Activated CD4-positive, alpha-beta memory T cell treated with anti-CD3 and anti-CD28 coated beads for 36 hours (primary cell): ENCODE measurements at regions not wholly inside any gene's neighbourhood (a gene's known extent, or its start where the extent isn't known, plus 50 kb on each side); places are given as distances from the start of the nearest gene placed in this dataset.
"Not testable (repeated sequence)": the region's sequence is repeated elsewhere in the genome, so short reads cannot be mapped to it uniquely, and the experiment has no call there.

Source experiments
- CTCF ChIA-PET: fragments of 350-600 bp; sonication (Branson Sonifier 250); formaldehyde crosslinking; loops from one replicate; lab custom pipeline; 2021; ENCODE audit warnings: antibody characterized with exemption, inconsistent platforms; lab: Charles Lee
- POLR2A ChIA-PET: fragments of 350-600 bp; sonication (Branson Sonifier 250); formaldehyde crosslinking; loops from one replicate; lab custom pipeline; 2021; ENCODE audit warnings: antibody characterized with exemption; lab: Charles Lee
- DNase-seq: peaks from one replicate; pipeline ENCODE4 v3.0.0-alpha.2; 2020
- H3K27ac Mint-ChIP-seq: one replicate; pipeline ENCODE4 v1.8.0; 2021; ENCODE audit warnings: mixed read lengths
- H3K27me3 Mint-ChIP-seq: one replicate; pipeline ENCODE4 v1.8.0; 2021; ENCODE audit warnings: mixed read lengths
- H3K36me3 Mint-ChIP-seq: one replicate; pipeline ENCODE4 v1.8.0; 2021; ENCODE audit warnings: mixed read lengths
- H3K4me1 Mint-ChIP-seq: one replicate; pipeline ENCODE4 v1.8.0; 2021; ENCODE audit warnings: low read depth, mixed read lengths
- H3K4me3 Mint-ChIP-seq: one replicate; pipeline ENCODE4 v1.8.0; 2021; ENCODE audit warnings: mild to moderate bottlenecking, mixed read lengths
- H3K9me3 Mint-ChIP-seq: one replicate; pipeline ENCODE4 v1.8.0; 2021; ENCODE audit warnings: mixed read lengths
- intact Hi-C: fragments of 100-400 bp; cut with micrococcal nuclease; formaldehyde crosslinking; loops from one replicate; pipeline ENCODE4 v1.15.1; 2023

DNA sequence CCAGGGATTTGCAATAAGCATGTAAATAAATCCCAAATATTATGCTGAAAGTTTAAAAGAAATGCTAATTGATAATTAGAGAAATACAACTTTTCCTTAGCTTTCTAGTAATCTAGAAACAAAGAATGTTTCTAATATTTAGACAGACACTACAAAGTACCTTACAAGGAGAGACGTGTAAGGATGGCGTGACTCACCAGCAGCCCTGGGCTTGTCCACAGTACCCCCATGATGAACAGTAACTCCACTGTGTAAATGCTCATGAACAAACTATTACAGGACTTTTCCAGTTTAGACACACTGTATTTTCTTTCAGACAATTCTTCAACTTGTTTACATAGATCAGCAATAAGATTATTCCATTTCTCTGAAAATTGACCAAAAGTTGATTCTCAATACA lies 138.9 kb upstream of the KCTD7 start:
- H3K9me3 Mint-ChIP-seq, H3K4me3 Mint-ChIP-seq, POLR2A ChIA-PET, CTCF ChIA-PET, H3K27me3 Mint-ChIP-seq, H3K4me1 Mint-ChIP-seq, H3K36me3 Mint-ChIP-seq, H3K27ac Mint-ChIP-seq, DNase-seq: not testable (repeated sequence)
- intact Hi-C loops, result loop anchor here (5.0 to 10.0 kb wide), 2 partner anchors 507 to 815 kb away; partner anchors contain the start of gene GUSB

DNA sequence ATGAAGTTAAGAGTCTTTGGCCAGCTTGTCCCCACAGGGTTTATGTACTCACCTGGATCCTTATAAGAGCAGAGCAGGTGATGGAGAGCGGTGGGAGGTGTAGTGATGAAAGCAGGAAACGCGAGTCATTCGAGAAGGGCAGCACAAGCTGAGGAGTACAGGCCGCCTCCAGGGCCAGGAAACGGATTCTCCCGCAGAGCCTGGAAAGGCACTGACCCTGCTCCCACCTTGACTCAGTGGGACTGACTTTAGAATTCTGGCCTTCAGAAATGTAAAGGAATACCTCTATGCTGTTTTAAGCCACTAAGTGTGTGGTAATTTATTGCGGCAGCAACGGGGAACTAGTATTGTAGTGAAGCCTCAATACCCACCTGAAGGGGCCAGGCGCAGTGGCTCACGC lies 137.7 kb upstream of the KCTD7 start:
- intact Hi-C loops, result loop anchor here (5.0 to 10.0 kb wide), 2 partner anchors 509 to 814 kb away; partner anchors contain the start of gene GUSB
- H3K27ac Mint-ChIP-seq, H3K36me3 Mint-ChIP-seq: not testable (repeated sequence)

DNA sequence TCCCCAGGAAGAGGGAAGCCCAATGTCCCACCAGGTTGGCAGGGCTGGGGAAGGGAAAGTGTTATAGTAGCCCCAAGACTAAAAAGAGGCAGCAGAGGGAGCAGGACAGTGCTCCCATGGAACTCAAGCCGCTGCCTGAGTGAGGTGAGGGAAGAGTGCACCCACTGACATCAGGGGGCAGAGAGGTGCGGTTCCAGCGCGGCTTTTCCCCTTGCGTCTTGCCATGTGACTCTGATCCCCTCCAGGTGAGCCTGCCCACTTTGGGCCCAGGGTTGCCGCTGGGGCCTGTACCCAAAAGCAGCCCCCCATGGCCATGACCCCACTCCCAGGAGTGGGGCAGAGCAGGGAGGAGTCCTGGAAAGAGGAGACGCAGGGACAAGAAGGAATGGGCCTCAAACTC lies 136.3 kb upstream of the KCTD7 start:
- Mint-ChIP-seq H3K27ac (peak overlapping the region; percentile 38), H3K4me3 (peak overlapping the region; percentile 85), H3K4me1 (peaks cover 13% of the 10 kb centered on the region)
- not testable (repeated sequence) for H3K27me3 Mint-ChIP-seq, H3K9me3 Mint-ChIP-seq, DNase-seq, H3K36me3 Mint-ChIP-seq
- POLR2A ChIA-PET, result interaction anchor here (0.6 to 1.7 kb wide), 2 partner anchors 79 to 378 kb away, joined by 3 to 10 read pairs; no protein-coding TSS in a partner anchor
- CTCF ChIA-PET, result interaction anchor here (0.6 to 0.9 kb wide), 2 partner anchors 79 to 738 kb away, joined by 3 read pairs; no protein-coding TSS in a partner anchor
- intact Hi-C loops, result loop anchor here (2.0 to 10.0 kb wide), 3 partner anchors 504 to 812 kb away; partner anchors contain the start of genes GUSB and TYW1

More for the DNA sequence above, 137.7 kb upstream of the KCTD7 start:
- H3K9me3 Mint-ChIP-seq, H3K4me3 Mint-ChIP-seq, H3K27me3 Mint-ChIP-seq, POLR2A ChIA-PET, DNase-seq, CTCF ChIA-PET: not testable (repeated sequence)
- H3K4me1 Mint-ChIP-seq, result peaks cover 13% of the 10 kb centered on the region

DNA sequence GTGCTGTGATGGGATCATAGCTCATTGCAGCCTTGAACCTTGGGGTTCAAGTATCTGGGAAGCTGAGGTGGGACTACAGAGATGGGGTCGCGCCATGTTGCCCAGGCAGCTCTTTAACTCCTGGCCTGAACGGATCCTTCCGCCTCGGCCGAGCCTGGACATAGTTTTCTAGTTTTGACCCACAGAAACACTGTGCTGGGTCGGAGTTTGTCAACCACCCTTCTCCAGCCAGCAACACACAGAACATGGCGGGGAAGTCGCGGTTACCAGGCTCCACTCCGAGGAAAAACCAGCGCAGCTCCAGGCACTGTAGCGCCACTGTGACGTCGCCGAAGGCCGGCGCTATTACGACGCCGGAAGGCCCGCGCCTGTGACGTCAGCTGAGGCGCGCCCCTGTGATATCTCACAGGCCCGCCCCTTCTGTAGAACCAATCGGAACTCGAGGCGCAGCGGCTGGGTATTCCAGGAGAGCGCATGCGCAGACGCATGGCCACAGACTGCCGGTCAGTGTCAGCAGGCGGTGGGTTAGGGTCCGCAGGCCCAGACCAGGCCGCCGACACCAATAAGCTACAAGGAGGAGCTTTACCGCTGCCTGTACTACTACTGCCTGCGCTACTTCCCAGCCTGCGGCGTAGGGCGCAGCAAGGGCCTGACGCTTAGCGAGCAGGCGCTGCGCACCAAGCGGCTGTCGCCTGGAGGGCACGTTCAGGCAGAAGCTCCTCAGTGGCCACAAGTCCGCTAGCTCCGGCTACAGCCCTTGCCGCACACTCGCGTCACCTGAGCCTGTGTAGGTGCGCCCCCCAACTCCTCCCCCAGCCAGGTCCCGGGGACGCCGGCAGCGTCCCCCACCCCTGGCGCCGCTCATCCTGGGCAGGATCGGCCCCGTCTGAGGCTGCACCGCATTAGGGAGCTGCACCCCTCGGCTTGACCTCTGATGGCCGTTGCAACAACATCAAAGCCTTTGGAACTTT lies 135.2 kb upstream of the KCTD7 start:
- POLR2A ChIA-PET, result interaction anchor here (0.6 to 1.7 kb wide), 4 partner anchors 80 to 463 kb away, joined by 3 to 10 read pairs (median 3); no protein-coding TSS in a partner anchor

DNA sequence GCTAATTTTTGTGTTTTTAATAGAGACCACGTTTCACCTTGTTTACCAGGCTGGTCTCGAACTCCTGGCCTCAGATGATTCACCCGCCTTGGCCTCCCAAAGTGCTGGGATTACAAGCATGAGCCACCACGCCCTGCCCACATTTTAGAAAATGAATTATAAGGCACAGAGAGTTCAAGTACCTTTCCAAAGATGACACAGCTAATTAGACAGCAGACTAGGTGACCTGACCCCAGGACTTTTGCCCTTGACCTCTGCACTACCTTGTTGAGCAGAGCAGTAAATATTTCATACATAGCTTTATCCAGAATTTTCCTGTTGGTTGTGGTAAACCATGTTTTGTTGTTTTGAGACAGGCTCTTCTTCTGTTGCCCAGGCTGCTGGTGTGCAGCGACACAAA lies 131.3 kb upstream of the KCTD7 start:
- CTCF ChIA-PET, result no interaction called here
- Mint-ChIP-seq H3K27me3 (no peaks in the 10 kb centered on the region), H3K36me3 (no peaks in the 10 kb centered on the region), H3K4me1 (peaks cover 12% of the 10 kb centered on the region), H3K27ac (no peak overlapping the region), H3K4me3 (no peak overlapping the region), H3K9me3 (no peaks in the 10 kb centered on the region)
- DNase-seq, result no peak
- intact Hi-C loops, result loop anchor here (10.0 kb wide), 1 partner anchor 807 kb away; no protein-coding TSS in a partner anchor
- POLR2A ChIA-PET, result no interaction called here

More for the DNA sequence above, 135.2 kb upstream of the KCTD7 start:
- peak; percentile 97 for DNase-seq
- H3K27me3 Mint-ChIP-seq, result no peaks in the 10 kb centered on the region
- H3K9me3 Mint-ChIP-seq, result no peaks in the 10 kb centered on the region
- peak overlapping the region; percentile 91 for H3K27ac Mint-ChIP-seq
- peaks cover 13% of the 10 kb centered on the region for H3K4me1 Mint-ChIP-seq
- H3K4me3 Mint-ChIP-seq, result peak overlapping the region; percentile 85
- intact Hi-C loops, result loop anchor here (1.0 to 10.0 kb wide), 5 partner anchors 80 to 811 kb away; partner anchors contain the start of genes GUSB and TYW1
- no peaks in the 10 kb centered on the region for H3K36me3 Mint-ChIP-seq
- CTCF ChIA-PET, result interaction anchor here (0.6 to 1.9 kb wide), 5 partner anchors 9 to 739 kb away, joined by 3 to 9 read pairs (median 3); no protein-coding TSS in a partner anchor

DNA sequence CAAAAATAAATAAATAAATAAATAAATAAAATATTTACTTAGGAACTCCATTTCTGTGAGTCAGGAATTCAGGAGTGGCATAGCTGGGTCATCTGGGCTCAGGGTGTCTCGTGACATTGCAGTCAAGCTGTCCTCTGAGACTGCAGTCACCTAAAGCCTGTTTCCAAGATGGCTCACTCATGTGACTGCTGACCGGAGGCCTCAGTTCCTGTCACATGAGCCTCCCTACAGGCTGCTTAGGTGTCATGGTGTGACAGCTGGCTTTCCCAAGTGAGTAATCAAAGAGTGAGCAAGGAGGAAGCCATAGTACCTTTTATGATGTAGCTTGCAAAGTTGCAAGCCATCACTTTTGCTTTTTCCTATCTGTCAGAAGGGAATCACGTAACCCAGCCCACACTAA lies 128.6 kb upstream of the KCTD7 start:
- Mint-ChIP-seq H3K27ac (no peak overlapping the region), H3K4me3 (no peak overlapping the region), H3K9me3 (no peaks in the 10 kb centered on the region), H3K27me3 (no peaks in the 10 kb centered on the region), H3K4me1 (peaks cover 4% of the 10 kb centered on the region), H3K36me3 (no peaks in the 10 kb centered on the region)
- ChIA-PET CTCF (no interaction called here), POLR2A (interaction anchor here (0.6 kb wide), 1 partner anchor 52 kb away, joined by 3 read pairs; no protein-coding TSS in a partner anchor)
- peak; percentile 48 for DNase-seq
- intact Hi-C loops, result no loop called here

DNA sequence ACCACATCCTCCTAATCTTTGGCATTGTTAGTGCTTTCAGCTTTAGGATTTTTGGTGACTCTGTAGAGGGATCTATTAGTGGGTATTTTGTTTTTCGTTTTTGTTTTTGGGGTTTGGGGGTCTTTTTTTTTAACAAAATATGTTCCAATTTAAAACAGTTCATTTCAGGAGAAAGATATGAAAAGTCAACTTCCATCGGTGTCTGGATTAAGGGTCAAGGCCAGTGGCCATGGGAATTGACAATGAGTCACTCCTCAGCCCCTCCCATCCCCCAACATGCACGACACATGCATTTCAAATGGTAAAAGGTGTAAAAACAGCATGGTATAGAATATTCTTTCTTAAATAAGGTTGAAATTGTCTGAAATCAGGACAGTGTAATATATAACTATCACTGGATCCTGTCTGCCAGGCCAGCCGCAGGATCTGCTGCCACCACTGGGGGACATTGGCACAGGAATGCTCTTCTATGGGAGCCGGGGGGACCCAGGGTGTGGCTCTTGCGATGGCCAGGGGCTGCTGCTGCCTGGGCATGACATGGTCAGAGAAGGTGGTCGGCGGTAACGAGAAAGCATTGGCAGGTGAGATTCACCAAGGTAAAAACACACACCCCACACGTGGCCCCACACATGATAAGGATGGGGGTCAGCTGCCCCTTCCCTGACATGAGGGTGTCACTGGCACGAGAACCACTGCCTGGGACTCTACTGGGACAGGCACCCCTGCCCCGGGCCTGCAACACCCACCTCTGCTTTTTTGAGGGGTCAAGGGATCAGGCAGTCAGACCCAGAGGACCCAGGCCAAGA lies 126.2 kb upstream of the KCTD7 start:
- DNase-seq, result no peak
- Mint-ChIP-seq H3K4me3 (no peak overlapping the region), H3K27me3 (peaks cover 3% of the 10 kb centered on the region), H3K4me1 (peaks cover 5% of the 10 kb centered on the region), H3K27ac (no peak overlapping the region), H3K9me3 (no peaks in the 10 kb centered on the region), H3K36me3 (no peaks in the 10 kb centered on the region)
- CTCF ChIA-PET, result no interaction called here
- intact Hi-C loops, result no loop called here
- POLR2A ChIA-PET, result no interaction called here

DNA sequence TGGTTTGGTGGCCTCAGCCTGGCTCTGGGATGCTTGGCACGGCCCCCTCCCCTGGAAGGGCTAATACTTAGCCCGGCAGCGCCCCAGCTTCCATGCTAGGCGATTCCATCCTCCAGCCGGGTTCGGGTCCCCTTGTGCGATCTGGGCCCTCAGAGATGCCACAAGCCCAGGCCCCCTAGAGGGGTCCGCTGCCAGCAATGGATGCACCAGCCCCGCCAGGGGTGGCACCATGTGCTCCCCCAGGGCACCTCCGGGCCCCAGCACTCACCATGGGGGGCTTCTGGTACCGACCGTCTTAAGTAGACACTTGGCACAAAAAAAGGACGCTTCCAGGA lies 125.7 kb upstream of the KCTD7 start:
- H3K4me1 Mint-ChIP-seq, result peaks cover 5% of the 10 kb centered on the region
- POLR2A ChIA-PET, result no interaction called here
- no peaks in the 10 kb centered on the region for H3K36me3 Mint-ChIP-seq
- CTCF ChIA-PET, result no interaction called here
- no peak for DNase-seq
- no peaks in the 10 kb centered on the region for H3K9me3 Mint-ChIP-seq
- intact Hi-C loops, result no loop called here
- H3K4me3 Mint-ChIP-seq, result no peak overlapping the region
- peaks cover 3% of the 10 kb centered on the region for H3K27me3 Mint-ChIP-seq
- H3K27ac Mint-ChIP-seq, result no peak overlapping the region

DNA sequence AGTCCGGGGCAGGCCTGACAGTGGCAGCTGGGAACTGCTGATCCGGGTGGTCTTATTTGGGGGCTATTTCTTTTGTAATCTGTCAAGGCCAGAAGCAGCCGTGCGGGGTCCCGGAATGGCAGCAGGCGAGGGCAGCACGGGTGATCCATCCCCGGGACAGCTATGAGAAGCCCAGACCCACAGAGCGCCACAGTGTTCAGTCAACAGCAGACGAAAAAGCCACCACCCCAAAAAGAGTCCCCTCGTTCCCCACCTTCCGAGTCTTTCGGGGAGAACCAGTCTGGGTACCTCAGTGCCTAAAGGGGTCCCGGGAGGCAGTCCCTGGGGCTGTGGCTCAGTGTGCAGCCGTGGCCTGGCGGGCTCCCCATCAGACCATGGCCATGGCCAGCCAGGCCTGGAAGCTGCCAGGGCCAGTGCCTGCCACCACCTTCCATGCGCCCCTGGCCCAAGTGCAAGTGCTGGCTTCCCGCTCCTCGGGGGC lies 125.1 kb upstream of the KCTD7 start:
- Mint-ChIP-seq H3K4me1 (peaks cover 5% of the 10 kb centered on the region), H3K36me3 (no peaks in the 10 kb centered on the region), H3K27ac (no peak overlapping the region), H3K9me3 (no peaks in the 10 kb centered on the region), H3K4me3 (no peak overlapping the region), H3K27me3 (peaks cover 3% of the 10 kb centered on the region)
- ChIA-PET POLR2A (no interaction called here), CTCF (no interaction called here)
- no peak for DNase-seq
- intact Hi-C loops, result no loop called here

DNA sequence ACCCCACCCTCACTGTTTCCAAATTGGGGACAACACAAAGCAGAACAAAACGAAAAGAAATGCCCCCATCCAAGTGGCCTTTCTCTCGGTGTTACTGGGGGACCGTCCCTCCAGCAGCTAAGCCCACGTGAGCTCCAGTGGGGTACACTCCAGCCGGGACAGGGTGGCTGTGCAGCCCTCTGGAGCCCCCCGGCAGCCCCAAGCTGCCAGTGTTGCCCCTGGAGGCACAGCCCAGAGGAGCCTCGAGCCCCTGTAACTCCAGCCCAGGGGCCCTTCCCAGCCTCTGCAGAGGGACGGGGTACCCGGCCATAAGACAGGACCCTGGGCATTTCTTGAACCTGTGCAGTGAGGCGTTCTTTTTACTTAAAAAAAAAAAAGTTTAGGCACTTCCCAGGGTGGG lies 124.5 kb upstream of the KCTD7 start:
- intact Hi-C loops, result no loop called here

DNA sequence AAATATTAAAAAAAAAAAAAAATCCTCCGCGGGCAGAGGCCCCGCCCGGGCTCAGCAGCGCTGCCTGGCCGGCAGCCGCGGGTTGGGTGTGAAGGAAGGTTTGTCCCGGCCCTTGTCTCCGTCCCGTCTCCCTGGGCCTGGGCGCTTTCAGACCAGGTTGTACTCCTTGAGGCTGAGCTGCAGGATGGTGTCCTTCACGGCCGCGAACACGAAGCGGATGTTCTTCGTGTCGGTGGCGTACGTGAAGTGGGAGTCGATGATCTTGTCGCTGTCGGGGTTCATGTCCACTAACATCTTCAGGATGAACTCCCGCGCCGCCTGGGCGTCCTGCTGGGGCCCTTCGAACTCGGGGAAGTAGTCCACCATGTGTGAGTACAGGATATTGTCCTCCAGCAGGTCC lies 123.7 kb upstream of the KCTD7 start:
- Mint-ChIP-seq H3K36me3 (no peaks in the 10 kb centered on the region), H3K4me3 (no peak overlapping the region), H3K27ac (no peak overlapping the region), H3K9me3 (no peaks in the 10 kb centered on the region), H3K27me3 (peaks cover 3% of the 10 kb centered on the region), H3K4me1 (peaks cover 5% of the 10 kb centered on the region)
- no peak for DNase-seq
- intact Hi-C loops, result no loop called here
- POLR2A ChIA-PET, result no interaction called here
- CTCF ChIA-PET, result no interaction called here

More for the DNA sequence above, 124.5 kb upstream of the KCTD7 start:
- ChIA-PET CTCF (no interaction called here), POLR2A (no interaction called here)
- H3K27ac Mint-ChIP-seq, result no peak overlapping the region
- H3K36me3 Mint-ChIP-seq, result no peaks in the 10 kb centered on the region
- peaks cover 5% of the 10 kb centered on the region for H3K4me1 Mint-ChIP-seq
- no peak for DNase-seq
- H3K4me3 Mint-ChIP-seq, result no peak overlapping the region
- H3K9me3 Mint-ChIP-seq, result no peaks in the 10 kb centered on the region
- H3K27me3 Mint-ChIP-seq, result peaks cover 3% of the 10 kb centered on the region
